Breast epithelium (tissue), 4 donors: ENCODE measurements at regions not wholly inside any gene's neighbourhood (a gene's known extent, or its start where the extent isn't known, plus 50 kb on each side); places are given as distances from the start of the nearest gene placed in this dataset.

Experiments
- DNase-seq, 2 donors: peaks; one replicate each; pipeline ENCODE4 v3.0.0-alpha.2; 2019; ENCODE audit warnings: low spot score in 2 of 2
- H3K27ac ChIP-seq, 2 donors: fragments of 200-600 bp; sonication (generic) in 1 of 2; one replicate each; pipeline ENCODE4 v1.5.1; 2016 to 2019; ENCODE audit warnings: mild to moderate bottlenecking in 1 of 2
- H3K27me3 ChIP-seq, 2 donors: fragments of 200-600 bp; sonication (generic) in 1 of 2; one replicate each; pipeline versions ENCODE4 v1.5.1 to v1.6.0; 2017 to 2019; ENCODE audit warnings: control low read depth in 1 of 2, mild to moderate bottlenecking in 1 of 2
- H3K36me3 ChIP-seq: fragments of 200-600 bp; one replicate; pipeline ENCODE4 v1.5.1; 2019
- H3K4me1 ChIP-seq, 2 donors: fragments of 200-600 bp; sonication (generic); one replicate each; pipeline ENCODE4 v1.5.1; 2016 to 2019; ENCODE audit warnings: control low read depth in 1 of 2
- H3K4me3 ChIP-seq, 3 donors: fragments of 200-600 bp; sonication (generic); 1 replicate in 2 of 3; 2 replicates in 1 of 3; pipeline ENCODE4 v1.5.1; 2016 to 2019; ENCODE audit warnings: mild to moderate bottlenecking in 3 of 3, moderate library complexity in 2 of 3
- H3K9me3 ChIP-seq, 2 donors: fragments of 200-600 bp; sonication (generic) in 1 of 2; one replicate each; pipeline ENCODE4 v1.5.1; 2016 to 2019; ENCODE audit warnings: control low read depth in 1 of 2
- POLR2A ChIP-seq: fragments of 450-650 bp; IDR thresholded peaks from one replicate; pipeline ENCODE4 v1.6.1; 2016; ENCODE audit warnings: antibody characterized with exemption, mild to moderate bottlenecking, moderate library complexity
- POLR2AphosphoS5 ChIP-seq, 3 donors: sonication (generic); formaldehyde crosslinking; IDR thresholded peaks; one replicate each; pipeline ENCODE4 v1.6.1; 2017; ENCODE audit warnings: antibody characterized with exemption in 3 of 3
- intact Hi-C: fragments of 100-400 bp; cut with DNase I; formaldehyde crosslinking; loops from one replicate; pipeline ENCODE4 v1.15.1; 2023; ENCODE audit warnings: low total_unique reads
- TF ChIP-seq, protein P1 (sequence below), 3 donors: fragments of 450-650 bp; IDR thresholded peaks; one replicate each; pipeline ENCODE4 v1.5.1; 2016 to 2017; ENCODE audit warnings: antibody characterized with exemption in 3 of 3, mild to moderate bottlenecking in 3 of 3, moderate library complexity in 3 of 3

DNA sequence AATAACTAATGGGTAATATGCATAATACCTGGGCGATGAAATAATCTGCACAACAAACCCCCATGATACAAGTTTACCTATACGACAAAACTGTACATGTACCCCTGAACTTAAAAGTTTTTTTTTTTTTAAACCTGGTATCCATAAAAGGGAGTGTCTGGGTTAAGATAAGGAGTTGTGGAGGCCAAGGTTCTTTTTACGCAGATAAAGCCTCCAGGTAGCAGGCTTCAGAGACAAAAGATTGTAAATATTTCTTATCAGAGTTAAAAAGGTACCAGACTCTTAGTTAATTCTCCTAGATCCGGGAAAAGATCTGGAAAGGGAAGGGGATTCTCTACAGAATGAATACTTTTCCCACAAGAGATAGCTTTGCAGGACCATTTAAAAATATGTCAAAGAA is 259.4 kb upstream of the SSTR1 start:
- Histone ChIP-seq H3K4me1 (no peaks in the 10 kb centered on the region), H3K27me3 (no peaks in the 10 kb centered on the region), H3K36me3 (no peaks in the 10 kb centered on the region), H3K9me3 (peaks cover 16 to 22% of the 10 kb centered on the region in 2 donors), H3K4me3 (no peak overlapping the region), H3K27ac (no peak overlapping the region)
- no peak for TF ChIP-seq POLR2AphosphoS5 (IDR thresholded peaks at IDR 0.05)
- TF ChIP-seq, protein P1, sequence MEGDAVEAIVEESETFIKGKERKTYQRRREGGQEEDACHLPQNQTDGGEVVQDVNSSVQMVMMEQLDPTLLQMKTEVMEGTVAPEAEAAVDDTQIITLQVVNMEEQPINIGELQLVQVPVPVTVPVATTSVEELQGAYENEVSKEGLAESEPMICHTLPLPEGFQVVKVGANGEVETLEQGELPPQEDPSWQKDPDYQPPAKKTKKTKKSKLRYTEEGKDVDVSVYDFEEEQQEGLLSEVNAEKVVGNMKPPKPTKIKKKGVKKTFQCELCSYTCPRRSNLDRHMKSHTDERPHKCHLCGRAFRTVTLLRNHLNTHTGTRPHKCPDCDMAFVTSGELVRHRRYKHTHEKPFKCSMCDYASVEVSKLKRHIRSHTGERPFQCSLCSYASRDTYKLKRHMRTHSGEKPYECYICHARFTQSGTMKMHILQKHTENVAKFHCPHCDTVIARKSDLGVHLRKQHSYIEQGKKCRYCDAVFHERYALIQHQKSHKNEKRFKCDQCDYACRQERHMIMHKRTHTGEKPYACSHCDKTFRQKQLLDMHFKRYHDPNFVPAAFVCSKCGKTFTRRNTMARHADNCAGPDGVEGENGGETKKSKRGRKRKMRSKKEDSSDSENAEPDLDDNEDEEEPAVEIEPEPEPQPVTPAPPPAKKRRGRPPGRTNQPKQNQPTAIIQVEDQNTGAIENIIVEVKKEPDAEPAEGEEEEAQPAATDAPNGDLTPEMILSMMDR (IDR thresholded peaks at IDR 0.05) = no peak
- no peak for TF ChIP-seq POLR2A
- no peak for DNase-seq
- intact Hi-C loops = no loop called here

DNA sequence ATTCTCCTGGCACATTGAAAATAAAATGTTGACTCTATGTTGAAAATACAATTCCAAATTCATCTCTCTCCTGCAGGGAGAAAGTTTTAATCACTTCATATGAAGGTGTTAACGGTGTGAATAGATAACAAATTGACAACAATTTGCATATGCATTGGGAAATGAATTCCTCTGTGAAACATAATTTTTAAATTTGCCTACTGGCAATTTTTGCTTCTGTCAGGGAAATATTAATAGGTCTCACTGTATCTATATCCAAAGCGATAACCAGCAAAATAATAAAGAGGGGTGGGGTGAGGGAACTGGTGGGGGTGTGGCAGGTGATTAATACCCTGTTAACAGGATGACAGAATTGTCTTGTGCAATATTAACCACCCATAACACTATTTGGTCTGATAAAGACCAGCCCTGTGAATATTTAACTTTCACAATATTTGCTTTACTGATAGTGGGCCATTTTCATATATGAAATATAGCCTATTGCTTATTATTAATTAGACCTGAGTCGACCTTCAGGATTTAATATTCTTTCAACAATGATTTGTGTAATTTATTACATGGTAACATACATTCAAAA is 239.0 kb upstream of the SSTR1 start:
- intact Hi-C loops = no loop called here
- no peaks in the 10 kb centered on the region for H3K4me1 ChIP-seq
- TF ChIP-seq POLR2A (no peak), POLR2AphosphoS5 (IDR thresholded peaks at IDR 0.05) (no peak)
- TF ChIP-seq, protein P1 (IDR thresholded peaks at IDR 0.05) = no peak
- no peaks in the 10 kb centered on the region for H3K27me3 ChIP-seq
- DNase-seq = no peak
- peaks cover 0 to 18% of the 10 kb centered on the region in 2 donors for H3K9me3 ChIP-seq
- no peak overlapping the region for H3K4me3 ChIP-seq
- H3K36me3 ChIP-seq = no peaks in the 10 kb centered on the region
- no peak overlapping the region for H3K27ac ChIP-seq

DNA sequence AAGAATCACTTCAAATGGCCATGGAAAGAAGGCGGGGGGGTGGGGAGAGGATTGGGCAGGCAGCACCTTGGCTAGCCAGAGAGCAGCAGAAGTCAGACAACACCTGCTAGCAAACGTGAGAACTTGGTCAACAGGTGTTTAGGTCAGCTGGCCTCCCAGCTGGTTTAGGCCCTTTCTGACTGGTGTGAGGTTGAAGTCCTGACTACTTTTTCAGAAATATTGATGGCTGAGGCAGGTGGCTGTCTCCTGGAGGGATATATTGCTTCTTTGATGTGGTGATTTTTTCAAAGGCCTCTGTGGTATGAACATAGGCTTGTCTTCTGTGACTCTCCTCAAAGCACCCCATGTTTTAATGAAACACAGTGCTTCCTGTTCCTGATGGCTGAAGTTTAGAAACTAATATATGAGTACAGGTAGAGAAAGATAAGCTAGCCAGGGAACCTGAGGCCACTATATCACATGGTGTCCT is 238.2 kb upstream of the SSTR1 start:
- Histone ChIP-seq H3K4me3 (no peak overlapping the region), H3K27me3 (no peaks in the 10 kb centered on the region), H3K27ac (no peak overlapping the region), H3K4me1 (no peaks in the 10 kb centered on the region), H3K36me3 (no peaks in the 10 kb centered on the region), H3K9me3 (peaks cover 0 to 11% of the 10 kb centered on the region in 2 donors)
- TF ChIP-seq, protein P1 (IDR thresholded peaks at IDR 0.05) = no peak
- no peak for TF ChIP-seq POLR2A
- no peak for TF ChIP-seq POLR2AphosphoS5 (IDR thresholded peaks at IDR 0.05)
- intact Hi-C loops = no loop called here
- no peak for DNase-seq

DNA sequence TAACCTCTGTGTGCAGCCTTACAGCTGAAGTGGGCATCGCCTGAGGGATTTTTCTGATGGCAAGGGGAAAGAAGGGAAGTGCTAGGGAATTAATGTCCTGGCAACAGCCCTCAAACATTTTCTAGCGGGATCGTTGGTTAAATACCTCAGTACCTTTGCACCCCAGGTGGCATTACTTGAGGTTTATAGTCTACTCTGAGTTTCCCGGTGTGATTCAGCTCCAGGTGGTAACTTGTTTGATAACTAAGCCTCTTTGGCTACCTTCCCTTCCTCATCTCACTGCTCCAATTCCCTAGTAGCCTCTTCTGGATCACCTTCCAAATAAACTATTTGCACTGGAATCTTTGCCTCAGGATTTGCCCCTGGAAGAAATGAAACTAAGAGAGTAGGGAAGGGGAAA is 237.0 kb upstream of the SSTR1 start:
- H3K36me3 ChIP-seq = no peaks in the 10 kb centered on the region
- intact Hi-C loops = loop anchor here (5.0 kb wide), 1 partner anchor 1183 kb away; no protein-coding TSS in a partner anchor
- DNase-seq = no peak

More for the DNA sequence above, 237.0 kb upstream of the SSTR1 start:
- TF ChIP-seq POLR2AphosphoS5 (IDR thresholded peaks at IDR 0.05) (no peak), POLR2A (no peak)
- TF ChIP-seq, protein P1 (IDR thresholded peaks at IDR 0.05) = no peak
- Histone ChIP-seq H3K9me3 (no peaks in the 10 kb centered on the region), H3K27me3 (no peaks in the 10 kb centered on the region), H3K27ac (no peak overlapping the region), H3K4me1 (no peaks in the 10 kb centered on the region), H3K4me3 (no peak overlapping the region)
